ENCODE measurements at regions not wholly inside any gene's neighbourhood (a gene's known extent, or its start where the extent isn't known, plus 50 kb on each side); places are given as distances from the start of the nearest gene placed in this dataset.

- no peaks in the 10 kb centered on the region for H3K4me1 Mint-ChIP-seq
- no peaks in the 10 kb centered on the region for H3K9me3 ChIP-seq (ENCODE audit: control insufficient read depth, low read length, poor library complexity, severe bottlenecking)
- no peaks in the 10 kb centered on the region for H3K27me3 Mint-ChIP-seq
- no peak for DNase-seq
- ATAC-seq, result no peak
- no peak overlapping the region for H3K4me3 Mint-ChIP-seq
- H3K27ac Mint-ChIP-seq, result no peak overlapping the region
- H3K36me3 Mint-ChIP-seq (ENCODE audit: low read depth), result no peaks in the 10 kb centered on the region
These were observed 499.7 kb upstream of the KLHL29 start for GRCh38 chr2:22885245-22885644.

- no peak for DNase-seq
- Mint-ChIP-seq H3K4me1 (no peaks in the 10 kb centered on the region), H3K27ac (no peak overlapping the region), H3K27me3 (no peaks in the 10 kb centered on the region), H3K4me3 (no peak overlapping the region), H3K36me3 (ENCODE audit: low read depth) (no peaks in the 10 kb centered on the region)
- H3K9me3 ChIP-seq (ENCODE audit: control insufficient read depth, low read length, poor library complexity, severe bottlenecking), result no peaks in the 10 kb centered on the region
- no peak for ATAC-seq
These were observed 497.6 kb upstream of the KLHL29 start for GRCh38 chr2:22887426-22887825.

DNA sequence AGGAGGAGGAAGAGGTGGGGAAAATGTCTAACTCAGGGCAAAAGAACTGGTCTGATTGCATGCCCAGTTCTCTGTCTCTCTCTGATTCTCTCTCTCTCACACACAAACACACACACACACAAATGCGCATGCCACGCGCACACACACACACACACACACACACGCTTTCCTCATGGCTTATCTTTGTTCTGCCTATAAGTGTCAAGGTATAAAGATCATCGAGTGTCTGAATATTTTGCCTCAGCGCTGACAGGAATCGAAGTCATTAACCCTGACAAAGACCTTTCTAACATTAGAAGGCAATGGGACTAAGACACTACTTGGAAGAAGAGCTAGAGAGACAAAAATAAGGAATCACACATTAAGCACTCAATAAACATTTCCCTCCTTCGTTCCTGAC lies 497.1 kb upstream of the KLHL29 start:
- no peak overlapping the region for H3K4me3 Mint-ChIP-seq
- no peaks in the 10 kb centered on the region for H3K4me1 Mint-ChIP-seq
- H3K36me3 Mint-ChIP-seq (ENCODE audit: low read depth), result no peaks in the 10 kb centered on the region
- H3K27ac Mint-ChIP-seq, result no peak overlapping the region
- no peaks in the 10 kb centered on the region for H3K9me3 ChIP-seq (ENCODE audit: control insufficient read depth, low read length, poor library complexity, severe bottlenecking)
- DNase-seq (no peak), ATAC-seq (no peak)
- H3K27me3 Mint-ChIP-seq, result no peaks in the 10 kb centered on the region

- no peaks in the 10 kb centered on the region for H3K4me1 Mint-ChIP-seq
- ATAC-seq (no peak), DNase-seq (no peak)
- no peak overlapping the region for H3K4me3 Mint-ChIP-seq
- H3K36me3 Mint-ChIP-seq (ENCODE audit: low read depth), result no peaks in the 10 kb centered on the region
- H3K9me3 ChIP-seq (ENCODE audit: control insufficient read depth, low read length, poor library complexity, severe bottlenecking), result no peaks in the 10 kb centered on the region
- no peaks in the 10 kb centered on the region for H3K27me3 Mint-ChIP-seq
- no peak overlapping the region for H3K27ac Mint-ChIP-seq
These were observed 494.8 kb upstream of the KLHL29 start for GRCh38 chr2:22890132-22890531.

DNA sequence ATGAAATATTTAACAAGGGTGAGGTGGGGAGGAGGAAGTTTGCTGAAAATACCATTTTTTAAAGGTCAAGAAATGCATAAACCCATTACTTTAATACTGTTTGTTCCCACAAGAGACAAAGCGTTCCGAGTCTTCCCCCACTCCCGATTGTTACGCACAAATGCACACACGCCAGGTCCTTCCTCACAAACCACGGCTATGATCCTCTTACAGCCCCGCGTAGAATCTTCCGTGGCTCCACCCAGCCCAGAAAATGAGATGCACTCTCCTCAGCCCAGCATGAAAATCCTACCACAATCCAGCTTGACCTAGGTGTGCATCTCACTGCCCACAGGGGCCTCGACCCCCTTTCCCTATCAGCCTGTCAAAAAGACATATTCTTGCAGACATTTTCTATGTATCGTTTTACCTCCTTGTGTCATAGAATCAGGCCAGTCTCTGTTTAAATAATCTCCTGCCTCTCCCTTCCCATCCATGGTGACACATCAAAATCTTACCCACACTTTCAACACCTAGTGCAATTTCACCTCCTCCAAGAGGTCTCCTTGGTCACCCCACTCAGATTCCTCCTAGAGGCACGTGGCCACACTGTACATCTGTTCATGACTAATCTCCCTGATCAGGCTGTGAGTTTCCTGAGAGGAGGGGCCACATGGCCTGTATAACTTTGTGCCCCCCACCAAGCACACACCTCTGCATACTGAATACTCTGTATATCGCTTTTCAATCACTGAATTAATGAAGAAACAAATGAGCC lies 491.0 kb upstream of the KLHL29 start:
- H3K36me3 Mint-ChIP-seq (ENCODE audit: low read depth), result no peaks in the 10 kb centered on the region
- H3K27me3 Mint-ChIP-seq, result no peaks in the 10 kb centered on the region
- H3K27ac Mint-ChIP-seq, result no peak overlapping the region
- ATAC-seq (no peak), DNase-seq (no peak)
- H3K4me3 Mint-ChIP-seq, result no peak overlapping the region
- H3K4me1 Mint-ChIP-seq, result no peaks in the 10 kb centered on the region
- H3K9me3 ChIP-seq (ENCODE audit: control insufficient read depth, low read length, poor library complexity, severe bottlenecking), result no peaks in the 10 kb centered on the region

- no peak for ATAC-seq
- H3K36me3 Mint-ChIP-seq (ENCODE audit: low read depth), result no peaks in the 10 kb centered on the region
- no peaks in the 10 kb centered on the region for H3K9me3 ChIP-seq (ENCODE audit: control insufficient read depth, low read length, poor library complexity, severe bottlenecking)
- DNase-seq, result no peak
- no peaks in the 10 kb centered on the region for H3K4me1 Mint-ChIP-seq
- H3K4me3 Mint-ChIP-seq, result no peak overlapping the region
- no peak overlapping the region for H3K27ac Mint-ChIP-seq
- H3K27me3 Mint-ChIP-seq, result no peaks in the 10 kb centered on the region
These were observed 490.2 kb upstream of the KLHL29 start for GRCh38 chr2:22894761-22895160.

DNA sequence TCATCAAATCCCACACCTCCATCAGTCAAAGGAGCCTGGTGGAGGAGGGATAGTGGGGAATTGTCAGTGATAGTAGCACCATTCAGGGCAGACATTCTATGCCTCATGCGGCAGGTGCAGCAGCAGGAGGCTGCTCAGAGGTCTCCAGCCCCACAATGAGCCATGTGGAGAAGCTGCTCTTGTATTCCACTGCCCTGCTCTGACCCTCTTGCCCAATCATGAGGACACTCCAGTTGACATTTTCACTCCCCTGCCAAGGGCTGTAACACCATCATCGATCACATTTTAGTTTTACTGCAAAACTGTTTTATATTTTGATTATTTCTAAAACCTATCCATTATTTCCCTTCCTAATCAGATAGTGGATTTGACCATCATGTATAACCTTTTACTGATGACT lies 487.6 kb upstream of the KLHL29 start:
- H3K27me3 Mint-ChIP-seq, result peaks cover 6% of the 10 kb centered on the region

GRCh38 chr2:22900674-22901073 lies 484.3 kb upstream of the KLHL29 start:
- no peak for ATAC-seq
- no peak overlapping the region for H3K27ac Mint-ChIP-seq
- H3K36me3 Mint-ChIP-seq (ENCODE audit: low read depth), result no peaks in the 10 kb centered on the region

More for the DNA sequence above, 487.6 kb upstream of the KLHL29 start:
- Mint-ChIP-seq H3K27ac (no peak overlapping the region), H3K4me3 (no peak overlapping the region), H3K4me1 (no peaks in the 10 kb centered on the region), H3K36me3 (ENCODE audit: low read depth) (no peaks in the 10 kb centered on the region)
- DNase-seq (no peak), ATAC-seq (no peak)
- H3K9me3 ChIP-seq (ENCODE audit: control insufficient read depth, low read length, poor library complexity, severe bottlenecking), result no peaks in the 10 kb centered on the region

GRCh38 chr2:22901471-22902179 lies 483.4 kb upstream of the KLHL29 start:
- ATAC-seq, result no peak
- Mint-ChIP-seq H3K27ac (no peak overlapping the region), H3K27me3 (peaks cover 6% of the 10 kb centered on the region), H3K4me1 (no peaks in the 10 kb centered on the region), H3K36me3 (ENCODE audit: low read depth) (no peaks in the 10 kb centered on the region), H3K4me3 (no peak overlapping the region)
- DNase-seq, result no peak
- H3K9me3 ChIP-seq (ENCODE audit: control insufficient read depth, low read length, poor library complexity, severe bottlenecking), result no peaks in the 10 kb centered on the region

More at GRCh38 chr2:22900674-22901073, 484.3 kb upstream of the KLHL29 start:
- peaks cover 6% of the 10 kb centered on the region for H3K27me3 Mint-ChIP-seq
- no peak for DNase-seq
- no peaks in the 10 kb centered on the region for H3K9me3 ChIP-seq (ENCODE audit: control insufficient read depth, low read length, poor library complexity, severe bottlenecking)
- no peaks in the 10 kb centered on the region for H3K4me1 Mint-ChIP-seq
- no peak overlapping the region for H3K4me3 Mint-ChIP-seq

GRCh38 chr2:22902180-22902550 lies 482.8 kb upstream of the KLHL29 start:
- ATAC-seq, result no peak
- H3K9me3 ChIP-seq (ENCODE audit: control insufficient read depth, low read length, poor library complexity, severe bottlenecking), result no peaks in the 10 kb centered on the region
- peaks cover 6% of the 10 kb centered on the region for H3K27me3 Mint-ChIP-seq
- H3K4me1 Mint-ChIP-seq, result no peaks in the 10 kb centered on the region
- no peak overlapping the region for H3K27ac Mint-ChIP-seq
- H3K4me3 Mint-ChIP-seq, result no peak overlapping the region
- DNase-seq, result no peak
- H3K36me3 Mint-ChIP-seq (ENCODE audit: low read depth), result no peaks in the 10 kb centered on the region

GRCh38 chr2:22902662-22903165 lies 482.3 kb upstream of the KLHL29 start:
- H3K4me1 Mint-ChIP-seq, result no peaks in the 10 kb centered on the region
- no peak overlapping the region for H3K27ac Mint-ChIP-seq
- DNase-seq (no peak), ATAC-seq (no peak)
- H3K36me3 Mint-ChIP-seq (ENCODE audit: low read depth), result no peaks in the 10 kb centered on the region
- no peaks in the 10 kb centered on the region for H3K9me3 ChIP-seq (ENCODE audit: control insufficient read depth, low read length, poor library complexity, severe bottlenecking)
- no peak overlapping the region for H3K4me3 Mint-ChIP-seq
- H3K27me3 Mint-ChIP-seq, result peaks cover 6% of the 10 kb centered on the region

GRCh38 chr2:22903616-22904015 lies 481.4 kb upstream of the KLHL29 start:
- H3K4me1 Mint-ChIP-seq, result no peaks in the 10 kb centered on the region
- H3K27me3 Mint-ChIP-seq, result peaks cover 6% of the 10 kb centered on the region
- no peak overlapping the region for H3K27ac Mint-ChIP-seq
- DNase-seq, result no peak
- ATAC-seq, result no peak
- no peaks in the 10 kb centered on the region for H3K9me3 ChIP-seq (ENCODE audit: control insufficient read depth, low read length, poor library complexity, severe bottlenecking)
- no peak overlapping the region for H3K4me3 Mint-ChIP-seq
- H3K36me3 Mint-ChIP-seq (ENCODE audit: low read depth), result no peaks in the 10 kb centered on the region

GRCh38 chr2:22904126-22904684 lies 480.8 kb upstream of the KLHL29 start:
- Mint-ChIP-seq H3K27me3 (peaks cover 6% of the 10 kb centered on the region), H3K4me3 (no peak overlapping the region), H3K27ac (no peak overlapping the region), H3K36me3 (ENCODE audit: low read depth) (no peaks in the 10 kb centered on the region), H3K4me1 (no peaks in the 10 kb centered on the region)
- H3K9me3 ChIP-seq (ENCODE audit: control insufficient read depth, low read length, poor library complexity, severe bottlenecking), result no peaks in the 10 kb centered on the region
- no peak for ATAC-seq
- no peak for DNase-seq
